HFFc6 (cell line): ENCODE measurements at regions not wholly inside any gene's neighbourhood (a gene's known extent, or its start where the extent isn't known, plus 50 kb on each side); places are given as distances from the start of the nearest gene placed in this dataset.
A peak's percentile ranks its signal among the peaks of the same experiment; 100 is the strongest.

Experiments used
- DNase-seq: peaks from one replicate; pipeline ENCODE4 v3.0.0-alpha.2; 2018
- H3K27ac Mint-ChIP-seq: 2 replicates; pipeline ENCODE4 v1.8.0; 2020; ENCODE audit warnings: mild to moderate bottlenecking, mixed read lengths
- H3K27me3 Mint-ChIP-seq: 2 replicates; pipeline ENCODE4 v1.8.0; 2021; ENCODE audit warnings: mild to moderate bottlenecking, moderate library complexity, mixed read lengths; ENCODE audit not compliant: insufficient read depth
- H3K36me3 Mint-ChIP-seq: 2 replicates; pipeline ENCODE4 v1.8.0; 2021; ENCODE audit warnings: low read depth, mixed read lengths
- H3K4me1 Mint-ChIP-seq: 2 replicates; pipeline ENCODE4 v1.8.0; 2020; ENCODE audit warnings: low read depth, mixed read lengths
- H3K4me3 Mint-ChIP-seq: 2 replicates; pipeline ENCODE4 v1.8.0; 2020; ENCODE audit warnings: mild to moderate bottlenecking, moderate library complexity, mixed read lengths
- H3K9me3 Mint-ChIP-seq: 2 replicates; pipeline ENCODE4 v1.8.0; 2020; ENCODE audit warnings: mild to moderate bottlenecking, mixed read lengths
- CTCF ChIP-seq: fragments of 200-600 bp; sonication (generic); IDR thresholded peaks from 2 replicates; pipeline ENCODE4 v1.5.0; 2021; ENCODE audit warnings: antibody characterized with exemption, mild to moderate bottlenecking

DNA sequence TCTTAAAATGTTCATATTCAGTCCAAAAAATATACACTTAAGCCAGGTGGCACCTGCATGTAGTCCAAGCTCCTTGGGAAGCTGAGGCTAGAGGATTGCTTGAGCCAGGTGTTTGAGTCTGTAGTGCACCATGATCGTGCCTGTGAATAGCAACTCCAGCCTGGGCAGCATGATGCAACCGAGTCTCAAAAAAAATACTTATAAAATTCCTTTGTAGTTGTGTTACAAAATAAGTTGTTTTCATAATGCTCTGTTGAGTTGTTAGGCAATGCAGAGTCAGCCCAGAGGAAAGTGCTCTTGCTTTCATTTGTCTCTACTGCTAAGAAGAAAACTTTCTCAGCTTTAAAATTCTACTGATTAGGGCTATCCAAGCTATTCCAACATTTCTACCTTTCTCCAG is 442.8 kb upstream of the ARRDC4 start:
- peaks cover 1% of the 10 kb centered on the region; the same call in 1 of the 2 replicates for H3K27me3 Mint-ChIP-seq
- no peaks in the 10 kb centered on the region for H3K4me1 Mint-ChIP-seq
- peaks cover 37% of the 10 kb centered on the region for H3K9me3 Mint-ChIP-seq
- no peak for TF ChIP-seq CTCF
- DNase-seq, result no peak
- no peaks in the 10 kb centered on the region for H3K36me3 Mint-ChIP-seq
- no peak overlapping the region for H3K4me3 Mint-ChIP-seq
- no peak overlapping the region for H3K27ac Mint-ChIP-seq

- Mint-ChIP-seq H3K27me3 (peaks cover 1% of the 10 kb centered on the region; the same call in 1 of the 2 replicates), H3K9me3 (peaks cover 27% of the 10 kb centered on the region)
These were observed 439.8 kb upstream of the ARRDC4 start for GRCh38 chr15:97520689-97521088.

DNA sequence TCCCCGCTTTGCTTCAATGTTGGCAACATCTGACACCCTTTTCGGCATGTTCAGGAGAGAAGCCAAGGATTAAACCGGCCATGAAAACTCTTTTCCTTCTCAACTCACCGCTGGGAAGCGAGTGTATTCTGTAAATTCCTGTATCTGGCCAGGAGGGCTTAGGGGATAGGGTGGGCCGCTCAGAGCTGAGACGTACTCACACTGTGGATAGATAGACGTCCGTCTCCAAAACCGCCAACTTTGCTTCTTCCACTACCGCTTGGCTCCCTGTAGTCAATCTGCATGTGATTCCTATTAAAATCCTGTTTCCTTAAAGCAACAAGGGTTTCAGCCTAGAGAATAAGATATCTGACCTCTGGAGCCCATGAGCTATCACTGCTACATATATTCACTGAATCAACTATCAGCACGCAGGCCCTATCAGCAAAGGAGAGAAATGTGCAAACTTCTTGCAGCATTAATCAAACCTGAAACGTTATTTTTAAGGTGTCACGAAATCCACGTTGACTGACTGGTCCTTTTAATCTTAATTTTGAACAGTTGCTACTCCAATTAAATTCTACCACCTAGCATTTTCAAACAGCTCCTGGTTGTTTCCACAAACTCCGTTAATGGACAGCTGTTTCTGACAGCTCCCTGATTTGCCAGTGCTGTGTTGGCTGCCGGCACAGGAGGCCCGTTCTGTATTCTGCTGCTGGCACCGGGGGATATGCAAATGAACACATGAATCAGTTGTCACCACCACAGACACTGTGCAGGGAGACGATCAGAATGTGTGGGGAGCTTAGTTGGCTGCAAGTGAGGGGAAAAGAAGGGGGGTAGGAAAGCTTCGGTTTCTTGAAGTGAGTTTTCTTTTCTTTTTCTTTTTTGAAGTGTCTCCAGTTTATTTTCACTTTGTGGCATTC is 438.9 kb upstream of the ARRDC4 start:
- DNase-seq, result no peak
- no peaks in the 10 kb centered on the region for H3K36me3 Mint-ChIP-seq
- no peak overlapping the region for H3K27ac Mint-ChIP-seq
- H3K4me3 Mint-ChIP-seq, result peak overlapping the region; percentile 48
- TF ChIP-seq CTCF, result no peak
- H3K9me3 Mint-ChIP-seq, result peaks cover 22% of the 10 kb centered on the region
- H3K27me3 Mint-ChIP-seq, result peaks cover 1% of the 10 kb centered on the region; the same call in 1 of the 2 replicates
- H3K4me1 Mint-ChIP-seq, result no peaks in the 10 kb centered on the region

More at GRCh38 chr15:97520689-97521088, 439.8 kb upstream of the ARRDC4 start:
- Mint-ChIP-seq H3K27ac (no peak overlapping the region), H3K36me3 (no peaks in the 10 kb centered on the region), H3K4me1 (no peaks in the 10 kb centered on the region), H3K4me3 (no peak overlapping the region)
- TF ChIP-seq CTCF, result no peak
- no peak for DNase-seq

DNA sequence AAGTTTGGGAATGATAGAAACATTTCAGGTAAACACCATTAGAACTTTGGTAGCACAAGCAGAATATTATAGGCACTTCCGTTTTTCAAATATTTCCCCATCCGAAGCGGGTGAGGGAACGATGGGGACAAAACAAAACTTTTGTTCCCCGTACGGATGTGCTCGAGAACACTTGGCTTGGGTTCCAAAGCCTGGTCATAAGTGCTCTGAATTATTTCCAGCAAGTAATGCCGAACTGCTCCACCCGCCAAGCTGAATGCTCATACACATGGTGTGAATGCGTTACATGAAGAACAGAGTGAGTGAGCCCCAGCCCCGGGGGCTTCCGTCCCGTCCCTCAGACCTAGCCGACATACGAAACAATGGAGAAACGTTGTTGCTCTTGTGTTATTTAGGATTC is 438.2 kb upstream of the ARRDC4 start:
- Mint-ChIP-seq H3K27me3 (peaks cover 1% of the 10 kb centered on the region; the same call in 1 of the 2 replicates), H3K9me3 (peaks cover 18% of the 10 kb centered on the region), H3K27ac (no peak overlapping the region), H3K4me3 (peak overlapping the region; percentile 48), H3K4me1 (no peaks in the 10 kb centered on the region), H3K36me3 (no peaks in the 10 kb centered on the region)
- no peak for TF ChIP-seq CTCF
- DNase-seq, result no peak

- Mint-ChIP-seq H3K36me3 (no peaks in the 10 kb centered on the region), H3K27ac (no peak overlapping the region), H3K9me3 (peaks cover 7% of the 10 kb centered on the region), H3K4me3 (no peak overlapping the region), H3K4me1 (no peaks in the 10 kb centered on the region), H3K27me3 (peaks cover 1% of the 10 kb centered on the region; the same call in 1 of the 2 replicates)
- TF ChIP-seq CTCF, result no peak
- no peak for DNase-seq
These were observed 434.7 kb upstream of the ARRDC4 start for GRCh38 chr15:97525809-97526208.
